ENCODE measurements at regions not wholly inside any gene's neighbourhood (a gene's known extent, or its start where the extent isn't known, plus 50 kb on each side); places are given as distances from the start of the nearest gene placed in this dataset.

- no peak for TF ChIP-seq POLR2A (IDR thresholded peaks at IDR 0.05)
- TF ChIP-seq, protein P1, sequence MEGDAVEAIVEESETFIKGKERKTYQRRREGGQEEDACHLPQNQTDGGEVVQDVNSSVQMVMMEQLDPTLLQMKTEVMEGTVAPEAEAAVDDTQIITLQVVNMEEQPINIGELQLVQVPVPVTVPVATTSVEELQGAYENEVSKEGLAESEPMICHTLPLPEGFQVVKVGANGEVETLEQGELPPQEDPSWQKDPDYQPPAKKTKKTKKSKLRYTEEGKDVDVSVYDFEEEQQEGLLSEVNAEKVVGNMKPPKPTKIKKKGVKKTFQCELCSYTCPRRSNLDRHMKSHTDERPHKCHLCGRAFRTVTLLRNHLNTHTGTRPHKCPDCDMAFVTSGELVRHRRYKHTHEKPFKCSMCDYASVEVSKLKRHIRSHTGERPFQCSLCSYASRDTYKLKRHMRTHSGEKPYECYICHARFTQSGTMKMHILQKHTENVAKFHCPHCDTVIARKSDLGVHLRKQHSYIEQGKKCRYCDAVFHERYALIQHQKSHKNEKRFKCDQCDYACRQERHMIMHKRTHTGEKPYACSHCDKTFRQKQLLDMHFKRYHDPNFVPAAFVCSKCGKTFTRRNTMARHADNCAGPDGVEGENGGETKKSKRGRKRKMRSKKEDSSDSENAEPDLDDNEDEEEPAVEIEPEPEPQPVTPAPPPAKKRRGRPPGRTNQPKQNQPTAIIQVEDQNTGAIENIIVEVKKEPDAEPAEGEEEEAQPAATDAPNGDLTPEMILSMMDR (IDR thresholded peaks at IDR 0.05), result peak; percentile 76 to 85 (median 82)
These were observed 761.8 kb upstream of the ACVR2A start for GRCh38 chr2:147082850-147083522.
